Retinal pigment epithelial cell (primary cell): ENCODE measurements at regions not wholly inside any gene's neighbourhood (a gene's known extent, or its start where the extent isn't known, plus 50 kb on each side); places are given as distances from the start of the nearest gene placed in this dataset.

ENCODE experiments used
- DNase-seq: peaks from one replicate; pipeline ENCODE4 v3.0.0-alpha.2; 2010; ENCODE audit warnings: low read depth
- H3K4me3 ChIP-seq: 2 replicates; pipeline ENCODE4 v1.5.1; 2011; ENCODE audit warnings: mild to moderate bottlenecking, low read length, control low read depth, moderate library complexity
- CTCF ChIP-seq: conservative IDR thresholded peaks from 2 replicates; pipeline ENCODE4 v1.5.1; 2011; ENCODE audit warnings: low read depth, low read length, control low read depth, inconsistent platforms

- no peak for TF ChIP-seq CTCF
- DNase-seq = no peak
- no peak overlapping the region for H3K4me3 ChIP-seq
Observed at GRCh38 chr20:57792386-57793080, 82.7 kb upstream of the PMEPA1 start.

- DNase-seq = no peak
- H3K4me3 ChIP-seq = no peak overlapping the region
- TF ChIP-seq CTCF = no peak
Observed at GRCh38 chr20:57791966-57792365, 82.2 kb upstream of the PMEPA1 start.

GRCh38 chr20:57791178-57791962, 81.6 kb upstream of the PMEPA1 start:
- no peak for DNase-seq
- no peak overlapping the region for H3K4me3 ChIP-seq
- TF ChIP-seq CTCF = no peak

- no peak overlapping the region for H3K4me3 ChIP-seq
- no peak for DNase-seq
- no peak for TF ChIP-seq CTCF
Observed at GRCh38 chr20:57790176-57790575, 80.4 kb upstream of the PMEPA1 start.

DNA sequence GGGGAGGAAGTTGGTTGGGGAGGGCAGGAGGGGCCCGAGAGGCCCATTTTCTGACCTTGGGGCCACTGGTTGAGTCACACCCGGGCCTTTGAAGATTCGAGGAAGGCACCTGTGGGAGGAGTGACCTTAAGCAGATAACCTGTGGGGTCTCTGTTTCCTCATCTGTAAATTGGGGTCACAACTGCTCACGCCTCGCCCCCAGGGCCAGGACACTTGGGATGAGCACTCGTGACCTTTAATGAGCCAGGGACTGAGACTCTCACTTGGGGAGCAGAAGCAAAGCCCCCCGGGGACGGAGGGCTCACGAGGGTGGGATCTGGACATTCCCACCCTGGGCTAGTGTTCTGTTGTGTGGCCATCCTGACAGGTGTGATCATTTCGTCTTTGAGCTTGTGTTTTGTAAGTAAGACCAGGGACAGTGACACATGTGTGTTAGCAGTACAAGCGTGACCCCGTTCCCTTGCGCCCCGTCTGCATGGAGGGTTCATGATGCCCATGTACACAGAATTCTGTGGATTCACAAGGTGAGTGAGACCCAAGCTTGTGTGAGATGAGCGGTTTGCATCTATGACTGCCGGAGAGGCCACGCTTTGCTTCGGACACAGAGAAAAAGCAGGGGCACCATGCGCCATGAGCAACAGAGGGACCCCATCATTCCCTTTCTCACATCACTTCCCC, 79.3 kb upstream of the PMEPA1 start:
- no peak for TF ChIP-seq CTCF
- DNase-seq = no peak
- H3K4me3 ChIP-seq = no peak overlapping the region

DNA sequence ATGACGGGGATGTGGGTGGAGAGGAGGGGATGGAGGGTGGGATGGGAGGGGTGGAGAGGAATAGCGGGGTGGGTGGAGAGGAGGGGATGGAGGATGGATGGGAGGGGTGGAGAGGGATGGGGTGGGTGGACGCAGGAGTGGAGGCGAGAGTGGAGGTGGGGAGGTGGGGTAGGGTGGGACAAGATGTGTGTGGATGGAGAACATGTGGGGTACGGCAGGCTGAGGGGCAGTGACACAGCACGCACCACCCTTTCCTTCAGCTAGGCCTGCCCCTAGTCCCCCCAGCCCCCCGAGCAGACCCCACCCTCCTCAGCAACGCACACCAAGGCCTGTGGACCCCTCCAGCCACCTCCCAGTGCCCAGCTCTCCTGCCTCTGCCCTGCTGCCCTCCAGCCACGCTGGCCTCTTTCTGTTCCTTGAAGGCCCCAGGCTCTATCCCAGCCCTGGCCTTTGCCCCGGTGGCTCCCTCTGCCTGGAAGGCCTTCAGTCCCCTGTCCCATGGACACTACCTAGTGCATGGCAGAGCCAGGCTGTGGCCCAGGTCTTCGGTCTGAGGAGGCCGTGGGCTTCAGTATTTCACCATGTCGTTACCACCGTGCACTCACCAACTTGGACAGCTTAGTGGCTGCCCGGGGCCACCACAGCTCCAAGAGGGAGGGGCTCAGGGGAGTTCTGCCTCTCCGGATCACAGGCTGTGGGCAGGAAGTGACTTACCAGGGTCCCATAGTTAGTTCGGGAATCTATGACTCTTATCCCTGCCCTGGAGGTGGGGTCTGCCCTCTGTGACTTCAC, 78.4 kb upstream of the PMEPA1 start:
- no peak overlapping the region for H3K4me3 ChIP-seq
- no peak for TF ChIP-seq CTCF
- no peak for DNase-seq
